K562 (cell line): ENCODE measurements at regions not wholly inside any gene's neighbourhood (a gene's known extent, or its start where the extent isn't known, plus 50 kb on each side); places are given as distances from the start of the nearest gene placed in this dataset.
A peak's percentile ranks its signal among the peaks of the same experiment; 100 is the strongest.

Source experiments
- ATAC-seq: fragments of 200-7000 bp; cut with Tn5 transposase; 3 replicates; pipeline ENCODE4 v1.9.1; 2020; ENCODE audit warnings: moderate library complexity
- BruUV-seq: library from RNA; stranded (reverse); fragments of 400-500 nt; replicated peaks from 2 replicates; lab custom pipeline; 2021; lab: Mats Ljungman, UMichigan
- CTCF ChIA-PET: fragments of 300-600 bp; formaldehyde crosslinking; extraction: SDS; loops from one replicate; lab custom pipeline; 2021; ENCODE audit warnings: low intra/inter-chr PET ratio; lab: Yijun Ruan, JAX
- POLR2A ChIA-PET: fragments of 300-600, 350-650 bp; sonication (Branson Sonifier 250); formaldehyde crosslinking; extraction: SDS; loops from one replicate; lab custom pipeline; 2021; ENCODE audit warnings: antibody characterized with exemption, inconsistent platforms; lab: Yijun Ruan, JAX
- DNase-seq, 4 experiments: peaks; one replicate each; pipeline versions ENCODE4 v3.0.0 to v3.0.0-alpha.2; 2011 to 2018; ENCODE audit warnings: low spot score in 3 of 4, mixed read lengths in 3 of 4; ENCODE audit errors: extremely low read depth in 1 of 4
- FAIRE-seq: peaks from 2 replicates; lab custom pipeline; 2011; peaks lifted over from hg19 to GRCh38; lab: Jason Lieb, UNC
- H2AFZ ChIP-seq: 2 replicates; pipeline ENCODE4 v1.6.0; 2011; ENCODE audit warnings: low read depth, low read length, control low read depth, inconsistent platforms
- H3K27ac ChIP-seq: fragments of 200-600 bp; 3 replicates; pipeline ENCODE4 v1.8.0; 2011; ENCODE audit warnings: low read depth, mild to moderate bottlenecking, control low read depth, inconsistent platforms, low read length, moderate library complexity, mixed read lengths; ENCODE audit errors: extremely low read depth
- H3K27me3 ChIP-seq, 2 experiments: fragments of 300-600 bp in 1 of 2; 2 replicates in 1 of 2; 3 replicates in 1 of 2; pipeline versions ENCODE4 v1.6.0 to v1.8.0; 2011; ENCODE audit warnings: inconsistent platforms in 2 of 2, low read length in 2 of 2, mild to moderate bottlenecking in 1 of 2, mixed read lengths in 1 of 2, moderate library complexity in 1 of 2; ENCODE audit not compliant: control insufficient read depth in 2 of 2, insufficient read depth in 2 of 2
- H3K36me3 ChIP-seq: fragments of 300-600 bp; 3 replicates; pipeline ENCODE4 v1.8.0; 2011; ENCODE audit warnings: mild to moderate bottlenecking, low read length, inconsistent platforms; ENCODE audit not compliant: control insufficient read depth, insufficient read depth
- H3K4me1 ChIP-seq, 2 experiments: fragments of 200-600 bp in 1 of 2; replicated peaks in 1 of 2; 2 replicates in 1 of 2; 3 replicates in 1 of 2; pipeline versions ENCODE4 v1.5.1 to v1.8.0; 2011; ENCODE audit warnings: inconsistent platforms in 2 of 2, low read length in 2 of 2, mild to moderate bottlenecking in 1 of 2, mixed read lengths in 1 of 2, moderate library complexity in 1 of 2; ENCODE audit not compliant: control insufficient read depth in 2 of 2, insufficient read depth in 2 of 2
- H3K4me2 ChIP-seq: 2 replicates; pipeline ENCODE4 v1.6.1; 2011; ENCODE audit warnings: low read length, control low read depth, inconsistent platforms, mixed read lengths; ENCODE audit not compliant: insufficient read depth
- H3K4me3 ChIP-seq: fragments of 200-600 bp; sonication (generic), shearing (Covaris generic); 2 replicates; pipeline ENCODE4 v1.5.1; 2016; ENCODE audit warnings: control low read depth, inconsistent platforms
- H3K79me2 ChIP-seq: fragments of 200-600 bp; 3 replicates; pipeline ENCODE4 v1.8.0; 2011; ENCODE audit warnings: low read length, inconsistent platforms; ENCODE audit not compliant: control insufficient read depth, insufficient read depth
- H3K9ac ChIP-seq, 2 experiments: 2 replicates each; pipeline versions ENCODE4 v1.6.0 to v1.6.1; 2011; ENCODE audit warnings: low read depth in 2 of 2, low read length in 2 of 2, control low read depth in 1 of 2, inconsistent platforms in 1 of 2, mild to moderate bottlenecking in 1 of 2, mixed read lengths in 1 of 2; ENCODE audit not compliant: insufficient read depth in 1 of 2
- H3K9me1 ChIP-seq: one replicate; pipeline ENCODE4 v1.6.0; 2011; ENCODE audit warnings: inconsistent platforms, mild to moderate bottlenecking, low read length, moderate library complexity; ENCODE audit not compliant: control insufficient read depth, insufficient read depth
- H3K9me3 ChIP-seq: replicated peaks from 2 replicates; pipeline ENCODE4 v1.5.1; 2011; ENCODE audit warnings: low read depth, low read length, inconsistent platforms; ENCODE audit not compliant: control insufficient read depth, insufficient read depth
- H4K20me1 ChIP-seq: replicated peaks from 2 replicates; pipeline ENCODE4 v1.6.1; 2011; ENCODE audit warnings: low read length, inconsistent platforms, mixed read lengths; ENCODE audit not compliant: control insufficient read depth, insufficient read depth
- KLF13 ChIP-seq: fragments of 450-650 bp; IDR thresholded peaks from 2 replicates; pipeline ENCODE4 v1.6.1; 2016; ENCODE audit warnings: missing genetic modification characterization, low read depth, mild to moderate bottlenecking, missing compliant biosample characterization, moderate library complexity, borderline replicate concordance
- SPI1 ChIP-seq: IDR thresholded peaks from 2 replicates; pipeline ENCODE4 v1.6.1; 2011; ENCODE audit warnings: low read depth, low read length, control low read depth, borderline replicate concordance
- ZNF511 ChIP-seq: sonication (generic); formaldehyde crosslinking; IDR thresholded peaks from 2 replicates; pipeline ENCODE4 v1.8.0; 2022; ENCODE audit warnings: mild to moderate bottlenecking, missing genetic modification reagents
- ZNF586 ChIP-seq: fragments of 450-650 bp; formaldehyde crosslinking; conservative IDR thresholded peaks from 2 replicates; pipeline ENCODE4 v1.4.0; 2020; ENCODE audit warnings: mild to moderate bottlenecking, moderate library complexity
- WGBS: fragments of 100-300 bp; shearing (Covaris generic); methylation state at CpG from one replicate; pipeline ENCODE4 v1.1.6; 2016; ENCODE audit warnings: low coverage, mixed read lengths; ENCODE audit not compliant: insufficient coverage; ENCODE audit errors: missing lambda C conversion rate; 5-methylcytosine and 5-hydroxymethylcytosine counted together
- in situ Hi-C: fragments of 300-500 bp; cut with MboI; formaldehyde crosslinking; loops from 4 replicates; pipeline ENCODE4 v1.15.0; 2018; ENCODE audit warnings: inconsistent platforms, mixed read lengths
- intact Hi-C: fragments of 100-400 bp; cut with micrococcal nuclease; formaldehyde crosslinking; loops from 2 replicates; pipeline ENCODE4 v1.14.2; 2022

- TF ChIP-seq ZNF511, result no peak
- no peak for TF ChIP-seq ZNF586
- TF ChIP-seq, all 486 proteins: peak for 0
Measured at GRCh38 chr2:42964439-42965083, 172.2 kb upstream of the HAAO start (continued).

GRCh38 chr2:42963452-42964068 lies 171.2 kb upstream of the HAAO start:
- Histone ChIP-seq H3K27ac (no peak overlapping the region), H3K9ac (no peak overlapping the region), H3K4me2 (no peak overlapping the region), H2AFZ (no peak overlapping the region), H3K9me1 (no peaks in the 10 kb centered on the region), H3K4me3 (no peak overlapping the region), H3K36me3 (no peaks in the 10 kb centered on the region), H3K9me3 (no peaks in the 10 kb centered on the region), H3K79me2 (no peaks in the 10 kb centered on the region), H3K4me1 (peaks cover 17 to 20% of the 10 kb centered on the region in 2 experiments), H3K27me3 (no peaks in the 10 kb centered on the region), H4K20me1 (no peaks in the 10 kb centered on the region)
- FAIRE-seq, result no peak
- POLR2A ChIA-PET, result interaction anchor here (0.5 kb wide), 1 partner anchor 251 kb away, joined by 3 read pairs; no protein-coding TSS in a partner anchor
- ATAC-seq, result no peak
- TF ChIP-seq SPI1 (0 out of 2 replicates have a peak, but pooled peaks have one; percentile 20), KLF13 (tag) (no peak)
- BruUV-seq, result no TSS peak
- no peak for DNase-seq
- intact Hi-C loops, result no loop called here
- CTCF ChIA-PET, result no interaction called here
- in situ Hi-C loops, result no loop called here
- WGBS, result 82% methylated on average over 8 of the region's 9 CpGs
